ENCODE measurements at regions not wholly inside any gene's neighbourhood (a gene's known extent, or its start where the extent isn't known, plus 50 kb on each side); places are given as distances from the start of the nearest gene placed in this dataset.
"Not testable (repeated sequence)": the region's sequence is repeated elsewhere in the genome, so short reads cannot be mapped to it uniquely, and the experiment has no call there.

DNA sequence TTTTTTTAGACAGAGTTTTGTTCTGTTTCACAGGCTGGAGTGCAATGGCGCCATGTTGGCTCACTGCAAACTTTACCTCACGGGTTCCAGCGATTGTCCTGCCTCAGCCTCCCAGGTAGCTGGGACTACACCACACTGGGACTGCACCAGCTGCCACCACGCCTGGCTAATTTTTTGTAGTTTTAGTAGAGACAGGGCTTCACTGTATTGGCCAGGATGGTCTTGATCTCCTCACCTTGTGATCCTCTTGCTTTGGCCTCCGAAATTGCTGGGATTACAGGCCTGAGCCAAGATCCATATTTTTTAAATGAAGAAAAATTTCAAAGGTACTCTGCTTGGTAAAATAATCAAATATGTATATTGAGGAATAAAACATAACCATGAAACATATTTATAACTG, 195.8 kb upstream of the TPTE start:
- peak; percentile 71 to 95 for DNase-seq

DNA sequence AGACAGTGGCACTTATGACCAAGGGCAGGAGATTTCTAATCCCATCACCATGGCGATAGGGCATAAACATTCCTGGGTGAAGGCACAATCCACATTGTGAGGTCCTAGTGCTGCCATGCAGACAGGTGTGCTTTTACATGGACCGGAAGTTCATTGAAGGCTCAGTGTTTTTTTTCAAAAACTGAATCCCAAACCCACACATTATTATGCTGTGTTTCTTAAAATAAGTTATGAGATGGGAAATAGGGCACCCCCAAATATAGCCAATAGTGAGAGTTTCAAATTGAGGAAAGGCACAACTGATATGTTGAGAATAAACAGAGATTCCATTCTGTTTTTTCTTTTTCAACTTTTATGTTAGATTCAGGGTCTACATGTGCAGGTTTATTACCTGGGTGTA, 195.2 kb upstream of the TPTE start:
- not testable (repeated sequence) for DNase-seq

GRCh38 chr21:10328646-10329045, 192.7 kb upstream of the TPTE start:
- not testable (repeated sequence) for DNase-seq

DNA sequence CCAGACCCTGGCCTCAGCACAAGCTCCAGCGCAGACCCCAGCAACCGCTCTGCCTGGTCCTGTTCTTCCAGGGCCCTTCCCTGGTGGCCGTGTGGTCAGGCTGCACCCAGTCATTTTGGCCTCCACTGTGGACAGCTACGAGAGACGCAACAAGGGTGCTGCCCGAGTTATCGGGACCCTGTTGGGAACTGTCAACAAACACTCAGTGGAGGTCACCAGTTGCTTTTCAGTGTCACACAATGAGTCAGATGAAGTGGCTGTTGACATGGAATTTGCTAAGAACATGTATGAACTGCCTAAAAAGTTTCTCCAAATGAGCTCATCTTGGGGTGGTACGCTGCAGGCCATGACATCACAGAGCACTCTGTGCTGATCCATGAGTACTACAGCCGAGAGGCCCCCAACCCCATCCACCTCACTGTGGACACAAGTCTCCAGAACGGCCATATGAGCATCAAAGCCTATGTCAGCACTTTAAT, 190.7 kb upstream of the TPTE start:
- not testable (repeated sequence) for DNase-seq

- DNase-seq = not testable (repeated sequence)
Observed at GRCh38 chr21:10331134-10331533, 190.2 kb upstream of the TPTE start.

GRCh38 chr21:10332935-10333334, 188.4 kb upstream of the TPTE start:
- not testable (repeated sequence) for DNase-seq

DNA sequence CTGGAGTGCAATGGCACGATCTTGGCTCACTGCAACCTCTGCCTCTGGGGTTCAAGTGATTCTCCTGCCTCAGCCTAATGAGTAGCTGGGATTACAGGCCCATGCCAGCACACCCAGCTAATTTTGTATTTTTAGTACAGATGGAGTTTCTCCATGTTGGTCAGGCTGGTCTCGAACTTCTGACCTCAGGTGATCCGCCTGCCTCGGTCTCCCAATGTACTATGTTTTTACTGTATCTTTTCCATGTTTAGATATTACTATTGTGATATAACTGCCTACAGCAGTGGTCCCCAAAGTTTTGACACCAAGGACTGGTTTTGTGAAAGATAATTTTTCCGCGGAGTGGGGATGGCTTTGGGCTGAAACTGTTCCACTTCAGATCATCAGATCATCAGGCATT, 187.0 kb upstream of the TPTE start:
- DNase-seq = not testable (repeated sequence)

DNA sequence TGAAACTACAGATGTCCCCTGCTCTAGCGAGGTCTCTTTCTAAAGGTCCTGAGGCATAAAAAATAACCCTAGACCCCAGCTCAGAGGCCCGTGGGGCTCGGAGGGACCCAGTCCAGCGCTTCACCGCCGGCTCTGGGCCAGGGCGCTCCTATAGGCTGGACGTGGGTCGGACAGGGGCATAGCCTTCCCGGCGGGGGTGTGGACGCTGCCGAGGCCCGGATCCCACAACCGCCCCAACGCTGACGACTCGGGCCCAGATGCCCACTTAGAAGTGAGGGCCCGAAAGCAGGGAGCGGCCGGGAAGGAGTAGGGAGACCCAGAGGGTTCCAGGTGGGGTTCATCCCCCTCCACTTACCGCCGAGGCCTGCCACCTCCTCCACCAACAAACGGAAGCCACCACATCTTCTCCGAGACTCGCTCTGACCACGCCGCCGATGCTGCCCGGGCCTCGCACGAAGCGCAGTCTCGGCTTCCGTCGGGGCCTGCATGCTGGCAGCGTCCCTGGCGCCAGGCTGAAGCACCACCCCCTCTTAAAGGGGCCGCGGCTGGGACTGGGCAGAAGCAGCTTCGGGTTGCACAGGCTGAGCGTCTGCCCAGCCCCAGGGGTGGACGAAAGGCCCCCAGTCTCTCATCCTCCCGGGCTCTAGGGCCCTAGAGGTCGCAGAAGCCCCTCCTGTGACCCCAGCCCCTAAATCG, 179.0 kb upstream of the TPTE start:
- not testable (repeated sequence) for DNase-seq

DNA sequence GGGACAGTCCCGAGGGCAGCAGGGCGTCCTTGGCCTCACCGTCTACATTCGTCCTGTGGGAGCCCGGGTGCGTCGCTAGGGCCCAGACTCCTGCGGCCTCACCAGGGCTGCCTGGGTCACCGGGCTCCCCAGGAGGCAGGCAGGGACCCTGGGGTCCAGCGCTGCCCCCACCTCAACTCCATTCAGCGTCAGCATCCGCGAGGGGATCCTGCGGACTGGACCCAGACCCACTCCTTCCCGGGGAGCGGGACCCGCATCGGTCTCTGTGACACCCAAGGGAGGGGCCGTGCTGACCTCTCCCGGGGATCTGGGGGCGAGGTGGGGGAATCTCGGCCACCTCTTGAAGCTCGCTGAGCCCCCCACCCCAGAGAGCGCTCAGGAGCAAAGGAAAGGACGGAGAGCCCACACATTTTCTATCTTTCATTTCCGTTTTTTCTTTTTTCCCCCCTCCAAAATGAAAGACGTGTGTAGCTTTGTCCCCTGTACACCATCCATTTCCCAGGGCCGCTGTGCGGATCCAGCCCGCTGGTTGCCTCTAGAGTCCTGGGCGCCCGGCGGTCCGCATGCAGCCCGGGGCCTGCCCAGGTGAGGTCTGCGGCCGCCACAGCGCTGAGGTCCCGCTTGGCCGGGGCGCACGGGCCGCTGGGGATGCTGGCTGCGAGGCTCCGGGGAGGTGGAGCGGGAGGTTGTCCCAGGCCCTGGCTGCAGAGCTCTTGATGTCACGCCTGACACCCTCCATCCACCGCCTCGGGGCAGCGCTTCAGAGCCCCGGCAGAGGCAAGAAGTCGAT, 178.0 kb upstream of the TPTE start:
- DNase-seq = not testable (repeated sequence)

- DNase-seq = not testable (repeated sequence)
Observed at GRCh38 chr21:10344266-10344665, 177.1 kb upstream of the TPTE start.

DNA sequence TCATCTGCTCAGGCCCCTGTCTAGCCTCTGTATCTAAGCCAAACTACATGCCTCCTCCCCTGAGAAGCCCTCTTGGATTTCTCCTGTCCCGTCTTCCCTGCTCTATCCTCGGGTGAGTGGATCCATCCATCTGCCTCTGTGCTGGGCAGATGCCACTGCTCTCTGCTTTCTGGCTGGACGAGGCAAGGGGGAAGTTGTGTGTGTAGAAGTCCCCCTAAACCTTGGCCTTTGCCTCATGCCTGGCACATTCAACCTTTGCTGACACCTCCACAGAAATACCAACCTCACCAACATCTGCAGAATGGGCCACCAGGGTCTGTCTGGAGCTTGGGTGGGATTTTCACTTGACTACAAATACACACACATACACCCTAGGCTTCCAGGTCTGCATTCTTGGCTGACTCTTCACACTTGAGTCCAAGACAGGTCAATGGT, 176.2 kb upstream of the TPTE start:
- DNase-seq = not testable (repeated sequence)

DNA sequence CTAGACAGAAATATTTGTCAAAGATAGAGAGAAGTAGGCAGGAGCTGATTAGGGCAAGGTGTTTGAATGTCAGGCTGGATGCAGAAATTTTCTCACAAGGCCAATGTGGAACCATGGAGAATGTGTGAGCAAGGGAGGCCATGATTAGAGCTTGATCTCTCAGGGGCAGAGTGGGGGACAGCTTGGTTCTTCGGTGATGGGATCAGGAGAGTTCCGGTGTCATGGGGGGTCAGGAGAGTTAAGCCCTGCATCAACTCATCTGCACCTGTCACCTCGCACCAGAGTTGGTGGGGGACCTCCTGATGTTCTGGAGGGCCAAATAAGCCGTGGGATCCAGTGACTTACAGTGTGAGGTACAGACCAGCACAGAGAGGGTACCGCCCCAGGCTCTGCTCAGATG, 175.1 kb upstream of the TPTE start:
- DNase-seq = not testable (repeated sequence)

DNA sequence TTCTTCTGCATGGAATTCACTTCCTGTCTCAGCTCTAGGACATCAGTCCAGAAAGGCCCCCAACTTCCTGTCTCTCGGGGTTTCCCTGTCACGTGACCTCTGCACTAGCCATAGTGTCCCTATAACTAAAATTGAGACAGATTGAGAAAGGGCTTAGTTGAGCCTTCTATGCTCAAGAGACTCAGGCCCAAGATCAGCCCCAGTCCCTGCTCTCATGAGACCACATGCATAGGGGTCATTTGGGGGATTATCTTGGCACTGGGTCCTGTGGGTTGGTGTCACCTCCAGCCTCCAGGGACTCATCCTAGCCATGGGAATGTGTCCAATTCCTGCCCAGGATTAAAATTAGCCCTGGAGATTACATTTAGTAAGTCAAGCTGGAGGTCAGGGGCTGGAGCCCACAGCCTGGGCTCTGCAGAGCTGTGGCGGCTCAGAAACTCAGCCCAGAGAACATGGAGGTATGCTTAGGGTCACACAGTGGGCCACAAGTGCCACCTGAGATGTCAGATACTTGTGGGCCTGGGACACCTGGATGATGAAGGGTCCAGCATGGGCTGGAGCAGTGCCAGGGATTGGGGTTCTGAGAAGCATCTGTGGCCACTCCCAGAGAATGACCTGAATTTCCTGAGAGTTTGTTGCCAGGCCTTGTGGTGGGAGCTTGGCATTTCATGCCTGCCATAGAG, 174.3 kb upstream of the TPTE start:
- not testable (repeated sequence) for DNase-seq

DNA sequence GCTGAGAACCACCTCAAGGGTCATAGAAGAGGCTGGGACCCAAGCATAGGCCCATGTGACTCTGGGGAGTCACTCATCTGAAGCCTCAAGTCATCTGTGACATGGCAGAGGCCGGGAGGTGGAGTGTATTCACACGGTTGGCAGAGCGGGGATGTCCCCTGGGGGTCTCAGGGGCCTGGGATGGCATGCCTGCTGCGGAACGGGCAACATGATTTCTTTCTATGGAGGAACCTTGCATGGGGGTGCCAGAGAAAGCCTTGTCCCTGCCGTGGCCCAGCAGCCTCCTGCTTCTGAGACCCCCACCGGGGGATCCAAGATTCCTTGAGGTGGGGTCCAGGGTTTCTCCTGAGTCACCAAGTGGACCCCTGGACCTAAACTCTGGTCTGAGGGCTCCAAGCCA, 173.7 kb upstream of the TPTE start:
- not testable (repeated sequence) for DNase-seq

GRCh38 chr21:10348150-10348549, 173.2 kb upstream of the TPTE start:
- not testable (repeated sequence) for DNase-seq

DNA sequence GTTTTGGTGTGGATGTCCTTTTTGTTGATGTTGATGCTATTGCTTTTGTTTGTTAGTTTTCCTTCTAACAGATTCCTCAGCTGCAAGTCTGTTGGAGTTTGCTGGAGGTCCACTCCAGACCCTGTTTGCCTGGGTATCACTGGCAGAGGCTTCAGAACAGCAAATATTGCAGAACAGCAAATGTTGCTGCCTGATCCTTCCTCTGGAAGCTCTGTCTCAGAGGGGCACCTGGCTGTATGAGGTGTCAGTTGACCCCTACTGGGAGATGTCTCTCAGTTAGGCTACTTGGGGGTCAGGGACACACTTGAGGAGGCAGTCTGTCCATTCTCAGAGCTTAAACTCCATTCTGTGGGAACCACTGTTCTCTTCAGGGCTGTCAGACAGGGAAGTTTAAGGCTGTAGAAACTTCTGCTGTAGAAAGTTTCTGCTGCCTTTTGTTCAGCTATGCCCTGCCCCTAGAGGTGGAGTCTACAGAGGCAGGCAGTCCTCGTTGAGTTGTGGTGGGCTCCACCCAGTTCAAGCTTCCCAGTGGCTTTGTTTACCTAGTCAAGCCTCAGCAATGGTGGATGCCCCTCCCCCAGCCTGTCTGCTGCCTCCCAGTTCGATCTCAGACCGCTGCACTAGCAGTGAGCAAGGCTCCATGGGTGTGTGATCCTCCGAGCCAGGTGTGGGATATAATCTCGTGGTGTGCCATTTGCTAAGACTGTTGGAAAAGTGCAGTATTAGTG, 166.4 kb upstream of the TPTE start:
- DNase-seq = not testable (repeated sequence)

GRCh38 chr21:10359120-10359519, 162.3 kb upstream of the TPTE start:
- not testable (repeated sequence) for DNase-seq

- not testable (repeated sequence) for DNase-seq
Observed at GRCh38 chr21:10359911-10360310, 161.5 kb upstream of the TPTE start.

GRCh38 chr21:10361214-10361736, 160.1 kb upstream of the TPTE start:
- not testable (repeated sequence) for DNase-seq

DNA sequence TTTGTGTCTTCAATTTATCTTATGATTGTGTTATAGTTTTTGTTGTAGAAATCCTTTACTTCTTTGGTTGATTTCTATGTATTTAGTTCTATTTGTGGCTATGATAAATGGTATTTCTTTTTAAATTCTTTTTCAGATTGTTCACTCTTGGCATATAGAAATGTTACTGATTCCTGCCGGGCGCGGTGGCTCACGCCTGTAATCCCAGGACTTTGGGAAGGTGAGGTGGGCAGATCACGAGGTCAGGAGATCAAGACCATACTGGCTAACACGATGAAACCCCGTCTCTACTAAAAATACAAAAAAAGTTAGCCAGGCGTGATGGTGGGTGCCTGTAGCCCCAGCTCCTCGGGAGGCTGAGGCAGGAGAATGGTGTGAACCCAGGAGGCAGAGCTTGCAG, 158.6 kb upstream of the TPTE start:
- DNase-seq = not testable (repeated sequence)

DNA sequence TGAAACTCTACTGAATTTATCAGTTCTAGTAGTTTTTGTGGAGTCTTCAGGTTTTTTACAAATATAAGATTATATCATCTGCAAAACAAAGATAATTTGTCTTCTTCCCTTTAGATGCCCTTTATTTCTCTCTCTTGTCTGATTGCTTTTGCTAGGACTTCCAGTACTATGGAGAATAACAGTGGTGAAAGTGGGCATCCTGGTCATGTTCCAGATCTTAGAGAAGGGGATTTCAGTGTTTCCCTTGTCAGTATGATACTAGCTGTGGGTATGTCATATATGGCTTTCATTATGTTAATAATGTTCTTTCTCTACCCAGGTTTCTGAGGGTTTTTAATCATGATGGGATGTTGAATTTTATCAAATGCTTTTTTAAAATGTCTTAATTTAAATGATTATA, 158.1 kb upstream of the TPTE start:
- DNase-seq = not testable (repeated sequence)

DNA sequence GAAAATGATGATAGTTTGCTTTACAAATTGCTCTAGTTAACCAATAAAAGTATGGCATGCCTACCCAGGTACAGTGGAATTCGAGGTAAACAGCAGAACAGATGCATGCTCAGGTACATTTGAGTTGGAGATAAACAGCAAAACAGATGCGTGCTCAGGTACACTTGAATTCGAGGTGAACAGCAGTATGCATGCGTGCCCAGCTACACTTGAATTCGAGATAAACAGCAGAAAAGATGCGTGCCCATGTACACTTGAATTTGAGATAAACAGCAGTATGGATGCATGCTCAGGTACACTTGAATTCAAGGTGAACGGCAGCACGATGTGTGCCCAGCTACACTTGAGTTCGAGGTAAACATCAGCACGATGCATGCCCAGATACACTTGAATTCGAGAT, 155.2 kb upstream of the TPTE start:
- not testable (repeated sequence) for DNase-seq

All from inflammatory macrophage (primary cell).